ENCODE measurements at regions not wholly inside any gene's neighbourhood (a gene's known extent, or its start where the extent isn't known, plus 50 kb on each side); places are given as distances from the start of the nearest gene placed in this dataset.

DNA sequence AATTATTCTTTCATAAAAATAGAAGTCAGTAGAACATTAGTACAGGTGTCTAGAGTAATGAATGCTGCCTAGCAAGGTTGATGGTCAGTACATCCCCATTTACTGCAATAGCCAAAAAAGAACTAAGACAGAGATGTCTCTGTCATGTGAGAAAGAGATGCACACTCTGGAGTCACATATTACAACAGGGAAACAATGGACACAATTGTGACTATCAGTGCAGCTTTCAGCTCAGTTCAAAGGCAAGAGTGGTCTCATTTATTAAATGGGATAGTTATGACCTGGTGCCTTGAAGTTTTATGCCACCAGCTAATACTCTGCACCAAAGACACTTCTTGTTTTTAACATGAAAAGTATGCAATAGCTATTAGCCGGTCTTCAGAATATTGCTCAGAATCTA, 194.9 kb upstream of the CHAC2 start:
- Histone ChIP-seq H3K4me1 (no peaks in the 10 kb centered on the region), H3K9me3 (no peaks in the 10 kb centered on the region), H3K36me3 (no peaks in the 10 kb centered on the region), H3K27ac (no peak overlapping the region), H3K4me3 (no peak overlapping the region), H3K27me3 (no peaks in the 10 kb centered on the region)
- intact Hi-C loops (cut with DNase I): no loop called here
- no peak for TF ChIP-seq EP300 (IDR thresholded peaks at IDR 0.05)
- no peak for TF ChIP-seq POLR2AphosphoS5 (IDR thresholded peaks at IDR 0.05)
- no peak for TF ChIP-seq POLR2A (IDR thresholded peaks at IDR 0.05)
- TF ChIP-seq, protein P1, sequence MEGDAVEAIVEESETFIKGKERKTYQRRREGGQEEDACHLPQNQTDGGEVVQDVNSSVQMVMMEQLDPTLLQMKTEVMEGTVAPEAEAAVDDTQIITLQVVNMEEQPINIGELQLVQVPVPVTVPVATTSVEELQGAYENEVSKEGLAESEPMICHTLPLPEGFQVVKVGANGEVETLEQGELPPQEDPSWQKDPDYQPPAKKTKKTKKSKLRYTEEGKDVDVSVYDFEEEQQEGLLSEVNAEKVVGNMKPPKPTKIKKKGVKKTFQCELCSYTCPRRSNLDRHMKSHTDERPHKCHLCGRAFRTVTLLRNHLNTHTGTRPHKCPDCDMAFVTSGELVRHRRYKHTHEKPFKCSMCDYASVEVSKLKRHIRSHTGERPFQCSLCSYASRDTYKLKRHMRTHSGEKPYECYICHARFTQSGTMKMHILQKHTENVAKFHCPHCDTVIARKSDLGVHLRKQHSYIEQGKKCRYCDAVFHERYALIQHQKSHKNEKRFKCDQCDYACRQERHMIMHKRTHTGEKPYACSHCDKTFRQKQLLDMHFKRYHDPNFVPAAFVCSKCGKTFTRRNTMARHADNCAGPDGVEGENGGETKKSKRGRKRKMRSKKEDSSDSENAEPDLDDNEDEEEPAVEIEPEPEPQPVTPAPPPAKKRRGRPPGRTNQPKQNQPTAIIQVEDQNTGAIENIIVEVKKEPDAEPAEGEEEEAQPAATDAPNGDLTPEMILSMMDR (IDR thresholded peaks at IDR 0.05): no peak
- WGBS, 2 donors: 95 to 96% methylated on average over 1 of the region's 1 CpG
- no peak for DNase-seq

DNA sequence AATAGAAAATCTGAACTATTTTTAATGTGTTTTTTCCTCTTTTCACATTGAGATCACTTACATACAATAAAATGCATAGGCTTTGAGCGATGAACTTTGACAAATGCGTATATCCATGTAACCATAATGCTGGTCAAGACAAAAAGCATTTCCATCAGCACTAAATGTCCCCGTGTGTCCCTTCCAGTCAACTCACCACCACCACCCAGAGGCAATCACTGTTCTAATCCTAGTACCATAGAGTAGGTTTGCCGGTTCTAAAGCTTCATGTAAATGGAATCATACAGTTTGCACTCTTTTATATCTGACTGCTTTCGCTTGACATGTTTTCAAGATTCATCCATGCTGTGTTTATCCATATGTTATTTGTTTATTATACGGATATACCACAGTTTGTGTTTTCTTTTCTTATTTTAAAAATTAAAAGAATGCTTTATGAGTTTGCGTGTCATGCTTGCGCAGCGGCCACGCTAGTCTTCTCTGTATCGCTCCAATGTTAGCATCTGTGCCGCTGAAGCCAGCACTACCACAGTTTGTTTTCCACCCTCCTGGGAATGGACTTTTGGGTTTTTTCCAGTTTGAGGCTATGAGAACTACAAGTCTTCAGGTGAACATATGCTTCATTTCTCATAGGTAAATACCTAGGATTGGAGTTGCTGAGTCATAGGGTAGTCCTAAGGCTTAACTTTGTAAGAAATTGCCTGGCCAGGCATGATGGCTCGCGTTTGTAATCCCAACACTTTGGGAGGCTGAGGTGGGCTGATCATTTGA, 197.5 kb upstream of the CHAC2 start:
- intact Hi-C loops (cut with DNase I): loop anchor here (10.0 kb wide), 1 partner anchor 85 kb away; no protein-coding TSS in a partner anchor
- 91 to 92% methylated on average over 14 of the region's 14 CpGs for WGBS, 2 donors
- no peaks in the 10 kb centered on the region for H3K27me3 ChIP-seq

DNA sequence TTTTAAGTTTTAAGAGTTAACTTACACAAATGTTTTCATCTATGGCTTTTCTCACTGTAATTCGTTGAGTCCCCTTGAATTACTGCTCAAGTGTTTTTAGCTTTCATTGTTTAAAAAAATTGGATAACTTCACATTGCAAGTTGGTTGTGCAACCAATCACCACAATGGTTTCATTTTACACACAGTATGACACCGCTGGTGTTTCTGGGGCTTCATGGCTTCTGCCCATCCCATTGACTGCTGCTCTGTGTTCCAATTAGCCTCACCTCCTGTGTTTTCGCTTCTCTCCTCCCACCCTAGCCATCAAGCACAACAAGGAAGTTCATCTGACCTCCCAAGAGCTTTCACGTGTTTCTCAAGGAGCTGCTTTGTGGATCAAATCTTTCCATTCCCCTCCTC, 199.1 kb upstream of the CHAC2 start:
- WGBS, 2 donors: 65 to 75% methylated on average over 4 of the region's 4 CpGs
- H3K27ac ChIP-seq: no peak overlapping the region
- no peaks in the 10 kb centered on the region for H3K36me3 ChIP-seq
- H3K27me3 ChIP-seq: no peaks in the 10 kb centered on the region
- TF ChIP-seq, protein P1 (IDR thresholded peaks at IDR 0.05): no peak
- TF ChIP-seq EP300 (IDR thresholded peaks at IDR 0.05) (no peak), POLR2AphosphoS5 (IDR thresholded peaks at IDR 0.05) (no peak), POLR2A (IDR thresholded peaks at IDR 0.05) (no peak)
- DNase-seq: no peak
- intact Hi-C loops (cut with DNase I): loop anchor here (10.0 kb wide), 1 partner anchor 86 kb away; no protein-coding TSS in a partner anchor
- H3K9me3 ChIP-seq: no peaks in the 10 kb centered on the region
- peaks cover 0 to 7% (median 5%) of the 10 kb centered on the region in 4 donors for H3K4me1 ChIP-seq
- H3K4me3 ChIP-seq: no peak overlapping the region

More for the DNA sequence above, 197.5 kb upstream of the CHAC2 start:
- no peak for DNase-seq
- Histone ChIP-seq H3K9me3 (no peaks in the 10 kb centered on the region), H3K36me3 (no peaks in the 10 kb centered on the region), H3K27ac (no peak overlapping the region), H3K4me1 (no peaks in the 10 kb centered on the region), H3K4me3 (no peak overlapping the region)
- TF ChIP-seq EP300 (IDR thresholded peaks at IDR 0.05) (no peak), POLR2AphosphoS5 (IDR thresholded peaks at IDR 0.05) (no peak), POLR2A (IDR thresholded peaks at IDR 0.05) (no peak)
- TF ChIP-seq, protein P1 (IDR thresholded peaks at IDR 0.05): no peak

GRCh38 chr2:53567073-53567472, 200.5 kb upstream of the CHAC2 start:
- Histone ChIP-seq H3K9me3 (no peaks in the 10 kb centered on the region), H3K4me1 (peaks cover 0 to 12% (median 6%) of the 10 kb centered on the region in 4 donors), H3K27me3 (no peaks in the 10 kb centered on the region), H3K36me3 (no peaks in the 10 kb centered on the region), H3K4me3 (no peak overlapping the region), H3K27ac (no peak overlapping the region)
- TF ChIP-seq POLR2A (IDR thresholded peaks at IDR 0.05): no peak
- TF ChIP-seq, protein P1 (IDR thresholded peaks at IDR 0.05): no peak
- no peak for TF ChIP-seq EP300 (IDR thresholded peaks at IDR 0.05)
- TF ChIP-seq POLR2AphosphoS5 (IDR thresholded peaks at IDR 0.05): no peak
- DNase-seq: no peak
- intact Hi-C loops (cut with DNase I): loop anchor here (10.0 kb wide), 1 partner anchor 88 kb away; no protein-coding TSS in a partner anchor

Data from sigmoid colon (tissue), 6 donors.